T-cell (primary cell): ENCODE measurements at regions not wholly inside any gene's neighbourhood (a gene's known extent, or its start where the extent isn't known, plus 50 kb on each side); places are given as distances from the start of the nearest gene placed in this dataset.
"Not testable (repeated sequence)": the region's sequence is repeated elsewhere in the genome, so short reads cannot be mapped to it uniquely, and the experiment has no call there.

Source experiments
- ATAC-seq, 4 experiments: fragments of 200-7000 bp in 3 of 4; fragments of 150-1000 bp in 1 of 4; cut with Tn5 transposase; replicated peaks in 1 of 4; 1 replicate in 3 of 4; 2 replicates in 1 of 4; pipeline ENCODE4 v1.10.0; 2021; ENCODE audit warnings: moderate library complexity in 3 of 4, mild to moderate bottlenecking in 2 of 4, moderate number of reproducible peaks in 1 of 4
- CTCF ChIA-PET, 2 donors: fragments of 300-600 bp; sonication (Branson Sonifier 250); formaldehyde crosslinking; loops; one replicate each; lab custom pipeline; 2022; ENCODE audit warnings: antibody characterized with exemption in 2 of 2; lab: Charles Lee
- POLR2A ChIA-PET, 2 donors: fragments of 300-600 bp; sonication (Branson Sonifier 250); formaldehyde crosslinking; loops; one replicate each; lab custom pipeline; 2022; ENCODE audit warnings: antibody characterized with exemption in 2 of 2; lab: Charles Lee
- DNase-seq, 35 experiments: peaks; one replicate each; pipeline versions ENCODE4 v3.0.0 to v3.0.0-alpha.2; 2013 to 2023
- H3K27ac ChIP-seq: one replicate; pipeline ENCODE4 v1.5.1; 2013; ENCODE audit warnings: low read length
- H3K27me3 ChIP-seq, 2 experiments: replicated peaks in 1 of 2; 1 replicate in 1 of 2; 2 replicates in 1 of 2; pipeline versions ENCODE4 v1.6.1 to v1.7.0; 2013; ENCODE audit warnings: low read length in 1 of 2, mixed read lengths in 1 of 2; ENCODE audit not compliant: control insufficient read depth in 2 of 2, insufficient read depth in 2 of 2; ENCODE audit errors: extremely low read depth in 1 of 2
- H3K36me3 ChIP-seq, 2 donors: 1 replicate in 1 of 2; 2 replicates in 1 of 2; pipeline versions ENCODE4 v1.6.1 to v1.7.0; 2013; ENCODE audit warnings: low read length in 1 of 2; ENCODE audit not compliant: control insufficient read depth in 2 of 2, insufficient read depth in 1 of 2; ENCODE audit errors: extremely low read depth in 1 of 2
- H3K4me1 ChIP-seq, 2 experiments: 1 replicate in 1 of 2; 2 replicates in 1 of 2; pipeline versions ENCODE4 v1.6.1 to v1.7.0; 2013; ENCODE audit warnings: low read length in 2 of 2, mixed read lengths in 1 of 2; ENCODE audit not compliant: insufficient read depth in 2 of 2, control insufficient read depth in 1 of 2; ENCODE audit errors: extremely low read depth in 1 of 2
- H3K4me3 ChIP-seq, 2 donors: 1 replicate in 1 of 2; 2 replicates in 1 of 2; pipeline versions ENCODE4 v1.5.1 to v1.7.0; 2013; ENCODE audit warnings: mild to moderate bottlenecking in 2 of 2, low read length in 1 of 2, moderate library complexity in 1 of 2; ENCODE audit not compliant: control insufficient read depth in 1 of 2; ENCODE audit errors: extremely low read depth in 1 of 2
- H3K9me3 ChIP-seq: 2 replicates; pipeline ENCODE4 v1.7.0; 2013
- H3K27ac Mint-ChIP-seq, 2 donors: one replicate each; pipeline ENCODE4 v1.8.0; 2020 to 2021; ENCODE audit warnings: mild to moderate bottlenecking in 2 of 2, mixed read lengths in 2 of 2
- H3K27me3 Mint-ChIP-seq, 2 donors: one replicate each; pipeline ENCODE4 v1.8.0; 2021 to 2022; ENCODE audit warnings: mixed read lengths in 2 of 2
- H3K36me3 Mint-ChIP-seq: one replicate; pipeline ENCODE4 v1.8.0; 2021; ENCODE audit warnings: mixed read lengths
- H3K4me1 Mint-ChIP-seq, 3 donors: one replicate each; pipeline ENCODE4 v1.8.0; 2020 to 2022; ENCODE audit warnings: mixed read lengths in 3 of 3, mild to moderate bottlenecking in 1 of 3
- H3K4me3 Mint-ChIP-seq, 3 donors: one replicate each; pipeline ENCODE4 v1.8.0; 2020 to 2022; ENCODE audit warnings: mild to moderate bottlenecking in 3 of 3, mixed read lengths in 3 of 3, moderate library complexity in 3 of 3
- H3K9me3 Mint-ChIP-seq, 3 donors: one replicate each; pipeline ENCODE4 v1.8.0; 2020 to 2022; ENCODE audit warnings: mixed read lengths in 3 of 3
- WGBS: methylation state at CpG from one replicate; pipeline ENCODE4 v1.1.5; 2013; ENCODE audit warnings: missing lambda C conversion rate; ENCODE audit not compliant: insufficient coverage; 5-methylcytosine and 5-hydroxymethylcytosine counted together

DNA sequence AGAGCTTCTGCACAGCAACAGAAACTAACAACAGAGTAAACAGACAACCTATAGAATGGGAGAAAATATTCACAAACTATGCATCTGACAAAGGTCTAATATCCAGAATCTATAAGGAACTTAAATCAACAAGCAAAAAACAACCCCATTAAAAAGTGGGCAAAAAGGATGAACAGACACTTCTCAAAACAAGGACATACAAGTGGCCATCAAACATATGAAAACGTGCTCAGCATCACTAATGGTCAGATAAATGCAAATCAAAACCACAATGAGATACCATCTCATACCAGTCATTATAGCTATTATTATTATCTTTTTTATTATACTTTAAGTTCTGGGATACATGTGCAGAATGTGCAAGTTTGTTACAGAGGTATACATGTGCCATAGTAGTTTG lies 252.6 kb downstream of the PTGER3 start:
- WGBS, result 40% methylated on average over 1 of the region's 1 CpG
- ATAC-seq, DNase-seq, H3K27me3 Mint-ChIP-seq, H3K27ac ChIP-seq, H3K4me3 ChIP-seq, H3K4me1 Mint-ChIP-seq, H3K36me3 ChIP-seq, POLR2A ChIA-PET, H3K4me1 ChIP-seq, H3K4me3 Mint-ChIP-seq, CTCF ChIA-PET, H3K27ac Mint-ChIP-seq, H3K27me3 ChIP-seq, H3K36me3 Mint-ChIP-seq, H3K9me3 ChIP-seq: not testable (repeated sequence)
- peaks cover 0 to 18% (median 0%) of the 10 kb centered on the region in 3 donors for H3K9me3 Mint-ChIP-seq

- CTCF ChIA-PET, H3K9me3 ChIP-seq, H3K27me3 Mint-ChIP-seq, H3K27ac ChIP-seq, H3K27me3 ChIP-seq, ATAC-seq, H3K27ac Mint-ChIP-seq, POLR2A ChIA-PET, H3K4me3 Mint-ChIP-seq, H3K36me3 ChIP-seq, H3K4me1 ChIP-seq, DNase-seq, H3K36me3 Mint-ChIP-seq, H3K4me1 Mint-ChIP-seq, H3K4me3 ChIP-seq: not testable (repeated sequence)
- peaks cover 0 to 18% (median 5%) of the 10 kb centered on the region in 3 donors for H3K9me3 Mint-ChIP-seq
- whole genome bisulfite sequencing, result no CpG with 5 or more reads among the region's 1 CpG
These were observed 251.3 kb downstream of the PTGER3 start for GRCh38 chr1:70796298-70796697.

- CTCF ChIA-PET, result interaction anchor here in 1 of 2 donors (0.7 kb wide), 1 partner anchor 247 kb away, joined by 5 read pairs; no protein-coding TSS in a partner anchor
- H3K36me3 Mint-ChIP-seq, POLR2A ChIA-PET, ATAC-seq, H3K27ac Mint-ChIP-seq, H3K4me1 ChIP-seq, DNase-seq, H3K4me1 Mint-ChIP-seq, H3K4me3 ChIP-seq, H3K9me3 ChIP-seq, H3K36me3 ChIP-seq, H3K27ac ChIP-seq, H3K4me3 Mint-ChIP-seq, H3K27me3 Mint-ChIP-seq, H3K27me3 ChIP-seq: not testable (repeated sequence)
- WGBS, result 90% methylated on average over 1 of the region's 2 CpGs
- H3K9me3 Mint-ChIP-seq, result peaks cover 5 to 18% (median 15%) of the 10 kb centered on the region in 3 donors
These were observed 245.0 kb downstream of the PTGER3 start for GRCh38 chr1:70802625-70803024.

DNA sequence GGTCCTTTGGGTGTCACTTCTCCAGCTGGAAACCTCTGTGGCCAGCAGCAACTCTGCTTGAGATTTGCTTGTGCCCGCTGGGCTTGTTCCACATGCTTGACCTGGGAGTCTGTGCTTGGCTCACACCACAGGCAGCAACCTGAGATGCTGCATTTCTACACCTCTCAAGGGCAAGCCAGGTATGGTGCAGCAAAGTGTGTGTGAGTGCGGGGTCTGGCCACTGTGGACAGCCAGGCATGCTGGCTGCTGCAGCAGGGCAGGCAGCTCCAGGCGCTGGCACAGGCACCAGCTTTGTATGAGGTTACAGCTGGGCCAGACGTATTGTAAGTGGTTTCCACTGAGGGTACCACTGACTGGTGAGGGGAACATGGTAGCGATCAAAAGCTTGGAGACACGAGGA lies 242.0 kb downstream of the PTGER3 start:
- ATAC-seq (no peak), DNase-seq (no peak)
- ChIA-PET POLR2A (no interaction called here), CTCF (no interaction called here)
- no peak overlapping the region for H3K4me3 Mint-ChIP-seq
- H3K36me3 Mint-ChIP-seq, result no peaks in the 10 kb centered on the region
- H3K4me1 Mint-ChIP-seq, result no peaks in the 10 kb centered on the region
- H3K36me3 ChIP-seq, result no peaks in the 10 kb centered on the region
- 78% methylated on average over 6 of the region's 6 CpGs for WGBS
- no peak overlapping the region for H3K27ac ChIP-seq
- no peak overlapping the region for H3K4me3 ChIP-seq
- H3K27ac Mint-ChIP-seq, result no peak overlapping the region
- no peaks in the 10 kb centered on the region for H3K4me1 ChIP-seq
- peaks cover 5 to 16% (median 10%) of the 10 kb centered on the region in 3 donors for H3K9me3 Mint-ChIP-seq
- H3K27me3 ChIP-seq, result no peaks in the 10 kb centered on the region
- H3K27me3 Mint-ChIP-seq, result no peaks in the 10 kb centered on the region
- no peaks in the 10 kb centered on the region for H3K9me3 ChIP-seq

GRCh38 chr1:70807088-70807664 lies 240.4 kb downstream of the PTGER3 start:
- Histone ChIP-seq H3K36me3 (no peaks in the 10 kb centered on the region), H3K4me1 (no peaks in the 10 kb centered on the region), H3K9me3 (no peaks in the 10 kb centered on the region), H3K27me3 (no peaks in the 10 kb centered on the region), H3K4me3 (no peak overlapping the region), H3K27ac (no peak overlapping the region)
- ChIA-PET CTCF (no interaction called here), POLR2A (no interaction called here)
- Mint-ChIP-seq H3K9me3 (peaks cover 5 to 14% (median 10%) of the 10 kb centered on the region in 3 donors), H3K27ac (no peak overlapping the region), H3K36me3 (no peaks in the 10 kb centered on the region), H3K27me3 (no peaks in the 10 kb centered on the region), H3K4me3 (no peak overlapping the region), H3K4me1 (no peaks in the 10 kb centered on the region)
- DNase-seq (no peak), ATAC-seq (peak in 1 of 4 experiments; percentile 17)
- WGBS, result 55% methylated on average over 2 of the region's 3 CpGs

DNA sequence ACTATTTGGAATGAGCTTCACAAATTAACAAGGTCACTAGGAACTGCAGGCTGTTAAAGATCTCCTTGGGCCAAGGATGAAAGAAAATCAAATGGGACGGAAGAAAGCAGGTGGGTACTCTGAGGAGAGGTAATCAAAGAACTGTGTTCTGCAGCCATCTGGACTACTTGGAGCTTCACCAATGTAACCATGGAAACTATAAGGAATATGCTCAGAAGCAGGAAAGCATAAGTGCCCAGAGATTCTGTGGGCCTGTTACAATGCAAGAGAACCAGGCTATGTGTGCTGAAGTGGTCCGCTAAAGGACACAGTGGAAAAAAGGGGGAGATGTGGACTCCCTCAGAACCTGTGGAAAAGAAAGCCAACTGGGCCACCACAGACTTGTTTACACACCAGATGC lies 238.5 kb downstream of the PTGER3 start:
- H3K9me3 ChIP-seq, result no peaks in the 10 kb centered on the region
- no peak for ATAC-seq
- H3K4me3 ChIP-seq, result no peak overlapping the region
- H3K27ac Mint-ChIP-seq, result no peak overlapping the region
- peaks cover 6 to 11% (median 7%) of the 10 kb centered on the region in 3 donors for H3K9me3 Mint-ChIP-seq
- no peaks in the 10 kb centered on the region for H3K36me3 ChIP-seq
- WGBS, result 100% methylated on average over 1 of the region's 2 CpGs
- ChIA-PET CTCF (no interaction called here), POLR2A (interaction anchor here in 1 of 2 donors (0.5 kb wide), 1 partner anchor 678 kb away, joined by 4 read pairs; no protein-coding TSS in a partner anchor)
- H3K4me1 Mint-ChIP-seq, result no peaks in the 10 kb centered on the region
- H3K36me3 Mint-ChIP-seq, result no peaks in the 10 kb centered on the region
- no peaks in the 10 kb centered on the region for H3K27me3 Mint-ChIP-seq
- H3K27me3 ChIP-seq, result no peaks in the 10 kb centered on the region
- no peaks in the 10 kb centered on the region for H3K4me1 ChIP-seq
- H3K27ac ChIP-seq, result no peak overlapping the region
- no peak for DNase-seq
- no peak overlapping the region for H3K4me3 Mint-ChIP-seq

DNA sequence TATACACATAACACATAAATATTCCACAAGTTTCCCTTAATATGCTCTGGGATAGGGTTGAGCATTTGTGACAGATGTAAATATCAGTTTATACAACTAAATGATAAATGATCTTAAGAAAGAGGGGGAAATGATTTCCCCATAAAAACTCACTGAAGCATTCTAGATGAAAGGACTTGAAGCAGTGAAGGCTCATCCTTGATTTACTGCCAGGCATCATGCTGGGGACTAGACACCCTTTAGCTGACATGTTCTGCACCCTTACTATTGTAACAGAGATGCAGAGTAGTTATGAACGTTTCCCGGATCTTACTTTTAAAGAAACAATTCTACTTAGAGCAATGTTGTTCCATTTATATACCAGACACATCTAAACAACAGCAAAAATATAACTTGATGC lies 235.8 kb downstream of the PTGER3 start:
- H3K4me1 ChIP-seq, result no peaks in the 10 kb centered on the region
- DNase-seq, result no peak
- no peaks in the 10 kb centered on the region for H3K27me3 ChIP-seq
- POLR2A ChIA-PET, result no interaction called here
- no peak for ATAC-seq
- H3K27ac ChIP-seq, result no peak overlapping the region
- H3K4me3 Mint-ChIP-seq, result no peak overlapping the region
- no peak overlapping the region for H3K27ac Mint-ChIP-seq
- no CpG with 5 or more reads among the region's 2 CpGs for WGBS
- H3K9me3 Mint-ChIP-seq, result peaks cover 0 to 6% (median 4%) of the 10 kb centered on the region in 3 donors
- H3K27me3 Mint-ChIP-seq, result no peaks in the 10 kb centered on the region
- H3K36me3 Mint-ChIP-seq, result no peaks in the 10 kb centered on the region
- no peaks in the 10 kb centered on the region for H3K9me3 ChIP-seq
- no peak overlapping the region for H3K4me3 ChIP-seq
- CTCF ChIA-PET, result no interaction called here
- no peaks in the 10 kb centered on the region for H3K4me1 Mint-ChIP-seq
- H3K36me3 ChIP-seq, result no peaks in the 10 kb centered on the region
